ENCODE measurements at regions not wholly inside any gene's neighbourhood (a gene's known extent, or its start where the extent isn't known, plus 50 kb on each side); places are given as distances from the start of the nearest gene placed in this dataset.

DNA sequence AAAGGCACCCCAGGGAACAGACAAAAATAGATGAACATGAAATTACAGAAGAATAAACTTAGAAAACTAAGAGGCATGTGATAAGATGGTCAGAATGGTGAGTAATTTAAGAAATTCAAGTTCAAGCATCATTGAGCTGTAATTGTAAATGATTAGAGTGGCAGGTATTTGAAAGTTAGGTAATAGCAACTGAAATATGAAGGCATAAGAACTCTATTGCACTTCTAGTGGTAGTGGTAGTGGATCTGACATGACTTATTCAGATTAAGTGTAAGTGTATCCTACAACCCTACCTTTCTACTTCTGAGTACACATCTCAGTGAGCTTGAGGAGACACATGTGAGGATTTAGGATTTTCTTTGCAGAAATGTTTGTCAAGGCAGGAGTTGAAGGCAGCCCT is 192.9 kb upstream of the RIOK2 start:
- no peak overlapping the region for H3K4me3 ChIP-seq
- in situ Hi-C loops (cut with MboI) = no loop called here

GRCh38 chr5:97377582-97377981 is 194.5 kb upstream of the RIOK2 start:
- DNase-seq = no peak
- WGBS, 2 experiments (ENCODE audit: low coverage in 1 of 2, low lambda C conversion rate in 2 of 2, missing lambda C conversion rate in 2 of 2) = 93 to 94% methylated on average over 1 of the region's 1 CpG
- in situ Hi-C loops (cut with MboI) = no loop called here
- H3K4me2 ChIP-seq (ENCODE audit: unreplicated experiment) = no peak overlapping the region
- no peak overlapping the region for H3K4me3 ChIP-seq
- H2AFZ ChIP-seq = no peak overlapping the region
- no peaks in the 10 kb centered on the region for H3K9me2 ChIP-seq (ENCODE audit: insufficient read depth)
- H3K4me1 ChIP-seq (ENCODE audit: insufficient read depth) = no peaks in the 10 kb centered on the region
- H3F3A ChIP-seq (ENCODE audit: insufficient read depth) = no peaks in the 10 kb centered on the region
- no peaks in the 10 kb centered on the region for H3K9me3 ChIP-seq (ENCODE audit: low read depth)
- no peaks in the 10 kb centered on the region for H3K27me3 ChIP-seq (replicated peaks; ENCODE audit: insufficient read depth)
- TF ChIP-seq EZH2phosphoT487 (IDR thresholded peaks at IDR 0.05; ENCODE audit: insufficient read depth, low read depth) (no peak), EZH2 (IDR thresholded peaks at IDR 0.05; ENCODE audit: insufficient read depth, poor library complexity, severe bottlenecking) (no peak)
- no peaks in the 10 kb centered on the region for H3K36me3 ChIP-seq (ENCODE audit: low read depth)
- no peaks in the 10 kb centered on the region for H3K79me2 ChIP-seq (ENCODE audit: insufficient read depth)
- no peak overlapping the region for H3K9ac ChIP-seq
- H4K20me1 ChIP-seq (ENCODE audit: insufficient read depth) = no peaks in the 10 kb centered on the region
- no peak overlapping the region for H3K27ac ChIP-seq

More for the DNA sequence above, 192.9 kb upstream of the RIOK2 start:
- Histone ChIP-seq H3K79me2 (ENCODE audit: insufficient read depth) (no peaks in the 10 kb centered on the region), H3K36me3 (ENCODE audit: low read depth) (no peaks in the 10 kb centered on the region), H3F3A (ENCODE audit: insufficient read depth) (no peaks in the 10 kb centered on the region), H3K27me3 (replicated peaks; ENCODE audit: insufficient read depth) (no peaks in the 10 kb centered on the region), H3K4me1 (ENCODE audit: insufficient read depth) (no peaks in the 10 kb centered on the region), H3K9ac (no peak overlapping the region), H3K9me3 (ENCODE audit: low read depth) (no peaks in the 10 kb centered on the region), H3K9me2 (ENCODE audit: insufficient read depth) (no peaks in the 10 kb centered on the region), H3K27ac (no peak overlapping the region), H2AFZ (no peak overlapping the region), H4K20me1 (ENCODE audit: insufficient read depth) (no peaks in the 10 kb centered on the region), H3K4me2 (ENCODE audit: unreplicated experiment) (no peak overlapping the region)
- TF ChIP-seq EZH2phosphoT487 (IDR thresholded peaks at IDR 0.05; ENCODE audit: insufficient read depth, low read depth) (no peak), EZH2 (IDR thresholded peaks at IDR 0.05; ENCODE audit: insufficient read depth, poor library complexity, severe bottlenecking) (no peak)
- DNase-seq = no peak

GRCh38 chr5:97383996-97384395 is 200.9 kb upstream of the RIOK2 start:
- Histone ChIP-seq H3K4me1 (ENCODE audit: insufficient read depth) (peaks cover 7% of the 10 kb centered on the region; the same call in 1 of the 2 replicates), H3K36me3 (ENCODE audit: low read depth) (no peaks in the 10 kb centered on the region), H4K20me1 (ENCODE audit: insufficient read depth) (no peaks in the 10 kb centered on the region), H3K9me3 (ENCODE audit: low read depth) (no peaks in the 10 kb centered on the region), H3K27ac (no peak overlapping the region), H3K27me3 (replicated peaks; ENCODE audit: insufficient read depth) (no peaks in the 10 kb centered on the region), H3F3A (ENCODE audit: insufficient read depth) (no peaks in the 10 kb centered on the region), H3K4me3 (no peak overlapping the region), H2AFZ (no peak overlapping the region), H3K9me2 (ENCODE audit: insufficient read depth) (no peaks in the 10 kb centered on the region), H3K79me2 (ENCODE audit: insufficient read depth) (no peaks in the 10 kb centered on the region), H3K9ac (no peak overlapping the region), H3K4me2 (ENCODE audit: unreplicated experiment) (peak overlapping the region; percentile 0)
- TF ChIP-seq EZH2 (IDR thresholded peaks at IDR 0.05; ENCODE audit: insufficient read depth, poor library complexity, severe bottlenecking) (no peak), EZH2phosphoT487 (IDR thresholded peaks at IDR 0.05; ENCODE audit: insufficient read depth, low read depth) (no peak)
- in situ Hi-C loops (cut with MboI) = no loop called here
- 88% methylated on average over 1 of the region's 1 CpG for WGBS, 2 experiments (ENCODE audit: low coverage in 1 of 2, low lambda C conversion rate in 2 of 2, missing lambda C conversion rate in 2 of 2)
- peak; percentile 68 for DNase-seq

- DNase-seq = peak; percentile 44
- Histone ChIP-seq H3K79me2 (ENCODE audit: insufficient read depth) (no peaks in the 10 kb centered on the region), H3K4me1 (ENCODE audit: insufficient read depth) (peaks cover 9% of the 10 kb centered on the region; the same call in 1 of the 2 replicates), H2AFZ (peak overlapping the region; percentile 35; the same call in 1 of the 2 replicates), H3F3A (ENCODE audit: insufficient read depth) (no peaks in the 10 kb centered on the region), H3K4me2 (ENCODE audit: unreplicated experiment) (no peak overlapping the region), H4K20me1 (ENCODE audit: insufficient read depth) (no peaks in the 10 kb centered on the region), H3K4me3 (no peak overlapping the region), H3K36me3 (ENCODE audit: low read depth) (no peaks in the 10 kb centered on the region), H3K9me3 (ENCODE audit: low read depth) (no peaks in the 10 kb centered on the region), H3K9ac (no peak overlapping the region), H3K27ac (no peak overlapping the region), H3K9me2 (ENCODE audit: insufficient read depth) (no peaks in the 10 kb centered on the region), H3K27me3 (replicated peaks; ENCODE audit: insufficient read depth) (no peaks in the 10 kb centered on the region)
- 50 to 59% methylated on average over 2 of the region's 2 CpGs for WGBS, 2 experiments (ENCODE audit: low coverage in 1 of 2, low lambda C conversion rate in 2 of 2, missing lambda C conversion rate in 2 of 2)
- no peak for TF ChIP-seq EZH2 (IDR thresholded peaks at IDR 0.05; ENCODE audit: insufficient read depth, poor library complexity, severe bottlenecking)
- no peak for TF ChIP-seq EZH2phosphoT487 (IDR thresholded peaks at IDR 0.05; ENCODE audit: insufficient read depth, low read depth)
- in situ Hi-C loops (cut with MboI) = no loop called here
These were observed 205.7 kb upstream of the RIOK2 start for GRCh38 chr5:97388794-97389193.

DNA sequence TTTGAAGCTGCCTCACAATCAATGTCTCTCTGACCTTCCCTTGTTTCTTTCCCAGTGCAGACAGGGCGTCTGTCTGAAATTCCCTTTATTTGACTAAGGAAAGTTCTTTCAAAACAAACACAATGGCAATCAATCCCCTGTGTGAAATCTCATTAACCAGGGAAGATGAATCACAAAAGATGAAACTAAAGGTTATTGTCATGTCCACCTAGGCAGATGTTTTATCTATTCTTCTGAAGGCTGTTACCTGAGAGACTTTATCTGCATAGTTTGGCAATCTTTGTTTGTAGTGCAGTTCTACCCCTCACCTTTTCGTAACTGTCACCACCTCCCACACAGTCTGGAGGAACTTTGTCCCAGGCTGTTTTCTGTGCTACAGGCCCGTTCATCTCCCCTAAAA is 217.5 kb upstream of the RIOK2 start:
- in situ Hi-C loops (cut with MboI) = no loop called here
- H3K36me3 ChIP-seq (ENCODE audit: low read depth) = no peaks in the 10 kb centered on the region
- H3F3A ChIP-seq (ENCODE audit: insufficient read depth) = no peaks in the 10 kb centered on the region
- no peaks in the 10 kb centered on the region for H3K9me3 ChIP-seq (ENCODE audit: low read depth)
- H4K20me1 ChIP-seq (ENCODE audit: insufficient read depth) = no peaks in the 10 kb centered on the region
- H3K4me3 ChIP-seq = no peak overlapping the region
- 57 to 58% methylated on average over 3 of the region's 3 CpGs for WGBS, 2 experiments (ENCODE audit: low coverage in 1 of 2, low lambda C conversion rate in 2 of 2, missing lambda C conversion rate in 2 of 2)
- no peaks in the 10 kb centered on the region for H3K79me2 ChIP-seq (ENCODE audit: insufficient read depth)
- H3K4me1 ChIP-seq (ENCODE audit: insufficient read depth) = no peaks in the 10 kb centered on the region
- H3K4me2 ChIP-seq (ENCODE audit: unreplicated experiment) = no peak overlapping the region
- no peaks in the 10 kb centered on the region for H3K27me3 ChIP-seq (replicated peaks; ENCODE audit: insufficient read depth)
- no peak overlapping the region for H3K27ac ChIP-seq
- no peak overlapping the region for H3K9ac ChIP-seq
- no peak for DNase-seq
- H3K9me2 ChIP-seq (ENCODE audit: insufficient read depth) = no peaks in the 10 kb centered on the region
- TF ChIP-seq EZH2 (IDR thresholded peaks at IDR 0.05; ENCODE audit: insufficient read depth, poor library complexity, severe bottlenecking) (no peak), EZH2phosphoT487 (IDR thresholded peaks at IDR 0.05; ENCODE audit: insufficient read depth, low read depth) (no peak)
- H2AFZ ChIP-seq = no peak overlapping the region; the same call in 1 of the 2 replicates

Data from GM23248 (cell line).